ENCODE measurements at regions not wholly inside any gene's neighbourhood (a gene's known extent, or its start where the extent isn't known, plus 50 kb on each side); places are given as distances from the start of the nearest gene placed in this dataset.

- peak overlapping the region in 2 of 3 donors; percentile 4 to 42 for H3K4me3 ChIP-seq (ENCODE audit: low read length in 3 of 3)
- DNase-seq (no peak), FAIRE-seq (no peak)
- no peaks in the 10 kb centered on the region for H3K36me3 ChIP-seq (ENCODE audit: control insufficient read depth in 2 of 3, insufficient read depth in 3 of 3, low read length in 3 of 3)
- peaks cover 0 to 6% (median 0%) of the 10 kb centered on the region in 3 donors for H3K4me1 ChIP-seq (ENCODE audit: control insufficient read depth in 2 of 3, insufficient read depth in 2 of 3, low read depth in 1 of 3, low read length in 3 of 3)
- no peaks in the 10 kb centered on the region for H3K27me3 ChIP-seq (ENCODE audit: control insufficient read depth, insufficient read depth, low read length)
- TF ChIP-seq CTCF (IDR thresholded peaks at IDR 0.05; ENCODE audit: borderline replicate concordance, extremely low read depth, insufficient read depth): no peak
- H3K9ac ChIP-seq (ENCODE audit: low read length in 3 of 3): no peak overlapping the region
- H3K27ac ChIP-seq (ENCODE audit: low read depth in 2 of 2, low read length in 2 of 2): peak overlapping the region; percentile 7 to 74
- intact Hi-C loops (cut with DNase I): no loop called here
- no peaks in the 10 kb centered on the region for H3K9me3 ChIP-seq (ENCODE audit: control insufficient read depth in 2 of 3, insufficient read depth in 1 of 3, low read length in 3 of 3)
Observed at GRCh38 chr12:108047071-108047550, 82.0 kb upstream of the WSCD2 start.

GRCh38 chr12:108048686-108049085, 80.4 kb upstream of the WSCD2 start:
- no peaks in the 10 kb centered on the region for H3K27me3 ChIP-seq (ENCODE audit: control insufficient read depth, insufficient read depth, low read length)
- H3K27ac ChIP-seq (ENCODE audit: low read depth in 2 of 2, low read length in 2 of 2): no peak overlapping the region
- no peak overlapping the region for H3K9ac ChIP-seq (ENCODE audit: low read length in 3 of 3)
- peaks cover 0 to 6% (median 0%) of the 10 kb centered on the region in 3 donors for H3K4me1 ChIP-seq (ENCODE audit: control insufficient read depth in 2 of 3, insufficient read depth in 2 of 3, low read depth in 1 of 3, low read length in 3 of 3)
- no peaks in the 10 kb centered on the region for H3K36me3 ChIP-seq (ENCODE audit: control insufficient read depth in 2 of 3, insufficient read depth in 3 of 3, low read length in 3 of 3)
- no peak for DNase-seq
- intact Hi-C loops (cut with DNase I): no loop called here
- no peak overlapping the region for H3K4me3 ChIP-seq (ENCODE audit: low read length in 3 of 3)
- no peak for FAIRE-seq
- no peak for TF ChIP-seq CTCF (IDR thresholded peaks at IDR 0.05; ENCODE audit: borderline replicate concordance, extremely low read depth, insufficient read depth)
- no peaks in the 10 kb centered on the region for H3K9me3 ChIP-seq (ENCODE audit: control insufficient read depth in 2 of 3, insufficient read depth in 1 of 3, low read length in 3 of 3)

GRCh38 chr12:108050696-108051095, 78.4 kb upstream of the WSCD2 start:
- no peak for FAIRE-seq
- intact Hi-C loops (cut with DNase I): no loop called here
- no peak for DNase-seq
- Histone ChIP-seq H3K27ac (ENCODE audit: low read depth in 2 of 2, low read length in 2 of 2) (no peak overlapping the region), H3K36me3 (ENCODE audit: control insufficient read depth in 2 of 3, insufficient read depth in 3 of 3, low read length in 3 of 3) (no peaks in the 10 kb centered on the region), H3K4me3 (ENCODE audit: low read length in 3 of 3) (no peak overlapping the region), H3K27me3 (ENCODE audit: control insufficient read depth, insufficient read depth, low read length) (no peaks in the 10 kb centered on the region), H3K9me3 (ENCODE audit: control insufficient read depth in 2 of 3, insufficient read depth in 1 of 3, low read length in 3 of 3) (no peaks in the 10 kb centered on the region), H3K4me1 (ENCODE audit: control insufficient read depth in 2 of 3, insufficient read depth in 2 of 3, low read depth in 1 of 3, low read length in 3 of 3) (peaks cover 0 to 6% (median 0%) of the 10 kb centered on the region in 3 donors), H3K9ac (ENCODE audit: low read length in 3 of 3) (no peak overlapping the region)
- no peak for TF ChIP-seq CTCF (IDR thresholded peaks at IDR 0.05; ENCODE audit: borderline replicate concordance, extremely low read depth, insufficient read depth)

GRCh38 chr12:108052260-108052659, 76.8 kb upstream of the WSCD2 start:
- intact Hi-C loops (cut with DNase I): no loop called here
- Histone ChIP-seq H3K9me3 (ENCODE audit: control insufficient read depth in 2 of 3, insufficient read depth in 1 of 3, low read length in 3 of 3) (no peaks in the 10 kb centered on the region), H3K4me1 (ENCODE audit: control insufficient read depth in 2 of 3, insufficient read depth in 2 of 3, low read depth in 1 of 3, low read length in 3 of 3) (no peaks in the 10 kb centered on the region), H3K27ac (ENCODE audit: low read depth in 2 of 2, low read length in 2 of 2) (no peak overlapping the region), H3K4me3 (ENCODE audit: low read length in 3 of 3) (no peak overlapping the region), H3K36me3 (ENCODE audit: control insufficient read depth in 2 of 3, insufficient read depth in 3 of 3, low read length in 3 of 3) (no peaks in the 10 kb centered on the region), H3K9ac (ENCODE audit: low read length in 3 of 3) (no peak overlapping the region), H3K27me3 (ENCODE audit: control insufficient read depth, insufficient read depth, low read length) (no peaks in the 10 kb centered on the region)
- TF ChIP-seq CTCF (IDR thresholded peaks at IDR 0.05; ENCODE audit: borderline replicate concordance, extremely low read depth, insufficient read depth): no peak
- DNase-seq (no peak), FAIRE-seq (no peak)

All from kidney (tissue), 13 donors.